ENCODE measurements at regions not wholly inside any gene's neighbourhood (a gene's known extent, or its start where the extent isn't known, plus 50 kb on each side); places are given as distances from the start of the nearest gene placed in this dataset.

GRCh38 chr2:167424803-167425755 is 536.8 kb downstream of the XIRP2 start:
- no peak for DNase-seq (ENCODE audit: low spot score)

- no peak for DNase-seq (ENCODE audit: low spot score)
Measured at GRCh38 chr2:167424221-167424620, 535.9 kb downstream of the XIRP2 start.

GRCh38 chr2:167423731-167424130 is 535.5 kb downstream of the XIRP2 start:
- no peak for DNase-seq (ENCODE audit: low spot score)

- DNase-seq (ENCODE audit: low spot score), result no peak
Measured at GRCh38 chr2:167420211-167420610, 531.9 kb downstream of the XIRP2 start.

- no peak for DNase-seq (ENCODE audit: low spot score)
Measured at GRCh38 chr2:167415068-167415467, 526.8 kb downstream of the XIRP2 start.

GRCh38 chr2:167411367-167411766 is 523.1 kb downstream of the XIRP2 start:
- DNase-seq (ENCODE audit: low spot score), result no peak

- DNase-seq (ENCODE audit: low spot score), result no peak
Measured at GRCh38 chr2:167406558-167406957, 518.3 kb downstream of the XIRP2 start.

- no peak for DNase-seq (ENCODE audit: low spot score)
Measured at GRCh38 chr2:167404627-167405284, 516.5 kb downstream of the XIRP2 start.

- DNase-seq (ENCODE audit: low spot score), result no peak
Measured at GRCh38 chr2:167401309-167401708, 513.0 kb downstream of the XIRP2 start.

- no peak for DNase-seq (ENCODE audit: low spot score)
Measured at GRCh38 chr2:167400546-167400945, 512.3 kb downstream of the XIRP2 start.

GRCh38 chr2:167398873-167399272 is 510.6 kb downstream of the XIRP2 start:
- no peak for DNase-seq (ENCODE audit: low spot score)

- no peak for DNase-seq (ENCODE audit: low spot score)
Measured at GRCh38 chr2:167388901-167389300, 500.6 kb downstream of the XIRP2 start.

GRCh38 chr2:167388497-167388896 is 500.2 kb downstream of the XIRP2 start:
- no peak for DNase-seq (ENCODE audit: low spot score)

- DNase-seq (ENCODE audit: low spot score), result no peak
Measured at GRCh38 chr2:167386694-167387093, 498.4 kb downstream of the XIRP2 start.

- no peak for DNase-seq (ENCODE audit: low spot score)
Measured at GRCh38 chr2:167383610-167384194, 495.4 kb downstream of the XIRP2 start.

GRCh38 chr2:167381349-167381748 is 493.1 kb downstream of the XIRP2 start:
- no peak for DNase-seq (ENCODE audit: low spot score)

GRCh38 chr2:167380555-167380954 is 492.3 kb downstream of the XIRP2 start:
- DNase-seq (ENCODE audit: low spot score), result no peak

- no peak for DNase-seq (ENCODE audit: low spot score)
Measured at GRCh38 chr2:167380094-167380493, 491.8 kb downstream of the XIRP2 start.

- no peak for DNase-seq (ENCODE audit: low spot score)
Measured at GRCh38 chr2:167369083-167369482, 480.8 kb downstream of the XIRP2 start.

- DNase-seq (ENCODE audit: low spot score), result no peak
Measured at GRCh38 chr2:167368371-167368770, 480.1 kb downstream of the XIRP2 start.

GRCh38 chr2:167365216-167365615 is 476.9 kb downstream of the XIRP2 start:
- no peak for DNase-seq (ENCODE audit: low spot score)

GRCh38 chr2:167361426-167361825 is 473.1 kb downstream of the XIRP2 start:
- DNase-seq (ENCODE audit: low spot score), result no peak

GRCh38 chr2:167355821-167356220 is 467.5 kb downstream of the XIRP2 start:
- DNase-seq (ENCODE audit: low spot score), result no peak
